ENCODE measurements at regions not wholly inside any gene's neighbourhood (a gene's known extent, or its start where the extent isn't known, plus 50 kb on each side); places are given as distances from the start of the nearest gene placed in this dataset.

- TF ChIP-seq CTCF (conservative IDR thresholded peaks at IDR 0.05; ENCODE audit: low read length) (no peak), EZH2phosphoT487 (IDR thresholded peaks at IDR 0.05; ENCODE audit: borderline replicate concordance, low read depth, low read length) (no peak)
Observed at GRCh38 chrX:80223982-80224579, 196.2 kb upstream of the TENT5D start.
